IPS-NIHi7 (cell line): ENCODE measurements at regions not wholly inside any gene's neighbourhood (a gene's known extent, or its start where the extent isn't known, plus 50 kb on each side); places are given as distances from the start of the nearest gene placed in this dataset.

Source experiments
- DNase-seq: peaks from one replicate; pipeline ENCODE4 v3.0.0; 2012; ENCODE audit warnings: mixed read lengths; ENCODE audit errors: extremely low spot score

DNA sequence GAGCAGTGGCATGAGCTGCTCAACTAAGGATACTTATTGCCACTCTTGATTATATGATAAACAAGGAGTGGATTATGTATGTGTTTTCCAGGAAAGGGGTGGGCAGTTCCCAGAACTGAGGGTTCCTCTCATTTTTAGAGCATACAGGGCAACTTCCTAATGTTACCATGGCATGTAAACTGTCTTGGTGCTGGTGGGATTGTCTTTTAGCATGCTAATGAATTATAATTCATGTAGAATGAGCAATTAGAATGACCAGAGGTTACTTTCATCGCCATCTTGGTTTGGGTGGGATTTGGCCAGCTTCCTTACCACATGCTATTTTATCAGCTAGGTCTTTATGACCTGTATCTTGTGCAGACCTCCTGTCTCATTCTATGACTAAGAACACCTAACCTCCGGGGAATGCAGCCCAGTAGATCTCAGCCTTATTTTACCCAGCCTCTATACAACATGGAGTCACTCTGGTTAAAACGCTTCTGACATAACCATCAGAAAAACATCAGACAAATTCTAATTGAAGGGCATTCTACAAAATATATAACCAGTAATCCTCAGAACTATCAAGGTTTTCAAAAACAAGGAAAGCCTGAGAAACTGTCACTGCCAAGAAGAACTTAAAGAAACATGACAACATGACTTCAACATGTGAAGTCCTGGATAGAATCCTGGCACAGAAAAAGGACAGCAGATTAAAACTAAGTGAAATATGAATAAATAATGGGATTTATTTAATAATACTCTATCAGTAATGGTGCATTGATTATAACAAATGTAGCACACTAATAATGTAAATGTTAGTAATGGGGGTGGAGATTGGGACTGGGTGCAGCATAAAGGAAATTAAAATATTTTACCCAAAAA, 365.0 kb downstream of the SEMA3D start:
- no peak for DNase-seq

DNA sequence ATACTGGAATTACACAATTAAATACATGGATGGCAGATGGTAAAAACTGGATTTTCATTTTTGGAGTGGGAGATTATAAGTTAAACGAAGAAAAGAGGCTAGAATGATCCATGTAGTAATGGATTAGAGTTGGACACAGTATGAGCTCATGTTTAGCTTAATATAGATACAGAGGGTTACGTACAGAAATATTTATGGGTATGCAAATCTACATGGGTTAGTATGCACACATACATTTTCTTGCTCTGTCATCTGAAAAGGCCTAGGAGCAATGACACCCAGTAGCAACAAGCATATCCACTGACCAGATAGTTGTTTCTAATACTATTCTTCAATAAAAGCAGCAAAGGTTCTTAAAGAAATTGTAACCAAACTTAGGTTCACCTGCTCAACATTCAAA, 366.4 kb downstream of the SEMA3D start:
- DNase-seq = no peak

DNA sequence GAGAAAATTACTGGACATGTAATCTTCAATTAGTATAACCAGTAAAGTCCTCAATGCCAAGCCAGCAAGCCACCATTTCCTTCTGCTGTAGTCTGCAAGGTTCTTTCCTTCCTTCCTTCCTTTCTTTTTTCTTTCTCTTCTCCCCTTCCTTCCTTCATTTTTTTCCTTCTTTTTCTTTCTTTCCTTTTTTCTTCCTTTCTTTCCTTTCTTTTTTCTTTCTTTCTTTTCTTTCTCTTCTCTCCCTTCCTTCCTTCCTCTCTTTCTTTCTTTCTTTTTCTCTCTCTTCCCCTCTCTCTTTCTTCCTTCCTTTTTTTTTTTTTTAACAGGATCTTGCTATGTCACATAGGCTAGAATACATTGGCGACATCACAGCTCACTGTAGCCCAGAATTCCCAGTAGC, 369.8 kb downstream of the SEMA3D start:
- DNase-seq = no peak

DNA sequence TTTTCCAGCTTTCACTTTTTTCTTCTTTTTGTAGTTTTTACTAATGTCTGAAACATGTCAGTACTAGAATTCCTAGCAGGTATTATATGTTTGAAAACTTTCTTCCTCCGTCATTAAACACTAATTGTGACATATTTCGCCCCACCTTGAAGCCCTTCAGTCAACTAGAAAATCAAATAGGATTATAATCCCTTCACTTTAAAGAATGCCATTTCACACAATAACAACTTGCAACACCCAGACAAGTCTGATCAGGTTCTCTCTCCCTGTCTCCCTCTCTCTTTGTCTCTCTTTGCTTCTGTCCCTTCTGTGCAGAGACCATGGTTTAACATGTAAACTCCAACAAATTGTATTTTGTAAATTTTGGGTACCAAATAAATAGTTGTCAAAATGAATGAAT, 373.5 kb downstream of the SEMA3D start:
- DNase-seq = no peak

DNA sequence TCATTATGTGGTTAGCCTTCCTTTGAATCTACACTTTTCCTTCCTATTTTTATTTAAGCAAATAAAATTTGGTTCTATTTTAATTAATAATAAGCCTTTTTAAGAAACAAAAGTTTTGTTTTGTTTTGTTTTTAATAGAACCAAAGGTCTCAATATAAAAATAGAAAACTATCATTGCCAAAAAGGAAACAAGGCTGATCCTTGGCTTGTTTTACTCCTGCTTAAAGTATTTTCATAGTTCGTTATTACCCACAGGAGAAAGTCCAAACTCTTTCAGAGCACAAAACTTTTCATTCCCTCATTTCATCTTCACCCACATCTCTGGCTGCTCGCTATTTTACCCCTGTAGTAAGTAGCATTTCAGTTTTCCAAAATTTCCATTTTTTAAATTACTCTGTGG, 374.8 kb downstream of the SEMA3D start:
- DNase-seq = no peak

DNA sequence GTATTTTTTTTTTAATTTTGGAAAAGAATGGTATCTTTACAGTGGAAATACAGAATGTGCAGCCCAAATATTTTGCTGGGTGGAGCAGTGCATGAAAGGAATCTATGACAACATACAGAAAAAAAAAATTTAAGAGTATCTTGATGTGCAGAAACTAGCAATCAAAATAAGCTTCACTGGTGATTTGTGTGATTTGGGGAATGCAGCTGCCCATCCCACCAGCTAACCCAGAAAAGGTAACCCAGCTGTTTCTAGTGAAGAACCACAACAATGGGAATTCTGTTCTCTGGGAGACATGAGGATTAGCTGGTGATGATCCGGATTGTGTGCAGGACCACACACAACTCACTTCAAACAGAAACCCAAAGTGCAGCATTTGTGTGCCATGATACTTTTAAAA, 375.5 kb downstream of the SEMA3D start:
- no peak for DNase-seq

DNA sequence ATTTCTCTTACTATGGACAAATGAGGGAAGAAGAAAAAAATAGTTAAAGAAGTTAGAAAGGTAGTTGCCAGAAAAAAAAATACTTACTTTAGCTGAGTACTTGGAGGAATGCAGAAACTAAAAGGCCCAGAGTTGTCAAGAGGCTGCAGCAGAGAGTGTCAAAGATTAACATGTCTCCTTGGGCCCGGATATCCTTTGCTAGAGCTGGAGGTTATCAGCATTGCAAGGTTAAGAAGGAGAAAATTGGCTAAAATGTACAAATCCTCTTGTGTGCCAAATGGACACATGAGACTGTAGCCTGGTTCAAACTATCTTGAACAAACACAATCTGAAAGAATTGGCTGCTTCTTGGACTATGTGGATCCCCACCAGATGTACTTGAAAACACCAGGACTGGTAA, 377.0 kb downstream of the SEMA3D start:
- no peak for DNase-seq

DNA sequence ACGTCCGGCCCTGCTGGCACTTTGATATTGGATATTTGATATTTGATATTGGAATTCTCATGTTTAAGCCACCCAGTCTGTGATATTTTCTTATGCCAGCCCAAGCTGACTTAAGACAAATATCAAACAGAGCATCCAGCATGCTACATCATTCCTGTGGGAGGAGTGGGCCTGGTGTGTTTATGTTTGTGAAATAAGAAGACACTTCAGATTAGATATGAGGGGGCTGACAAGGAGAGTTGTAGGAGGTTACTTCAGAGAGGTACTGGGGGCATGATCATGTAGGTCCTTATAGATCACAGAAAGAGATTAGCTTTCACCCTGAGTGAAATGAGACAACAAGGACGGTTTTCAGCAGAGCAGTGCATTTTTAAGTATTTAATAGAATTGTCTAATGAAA, 382.9 kb downstream of the SEMA3D start:
- DNase-seq = no peak

DNA sequence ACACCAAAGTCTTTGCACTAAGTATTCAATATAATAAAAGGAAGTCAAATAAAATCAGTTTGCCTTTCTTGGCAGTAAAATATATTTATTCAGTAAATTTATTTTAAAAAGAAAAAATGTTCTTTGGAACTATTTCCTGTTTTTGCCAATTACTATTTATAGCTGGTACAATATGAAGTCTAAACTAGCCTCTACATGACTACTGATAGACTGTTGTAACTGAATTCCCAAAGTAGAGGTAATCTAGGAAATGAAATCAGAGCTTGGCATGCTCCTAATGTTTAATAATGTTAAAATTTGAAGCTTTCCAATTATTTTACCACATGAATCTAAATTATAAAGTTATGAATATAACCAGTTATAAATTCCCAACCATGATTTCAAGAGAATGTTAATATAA, 385.5 kb downstream of the SEMA3D start:
- DNase-seq = no peak

DNA sequence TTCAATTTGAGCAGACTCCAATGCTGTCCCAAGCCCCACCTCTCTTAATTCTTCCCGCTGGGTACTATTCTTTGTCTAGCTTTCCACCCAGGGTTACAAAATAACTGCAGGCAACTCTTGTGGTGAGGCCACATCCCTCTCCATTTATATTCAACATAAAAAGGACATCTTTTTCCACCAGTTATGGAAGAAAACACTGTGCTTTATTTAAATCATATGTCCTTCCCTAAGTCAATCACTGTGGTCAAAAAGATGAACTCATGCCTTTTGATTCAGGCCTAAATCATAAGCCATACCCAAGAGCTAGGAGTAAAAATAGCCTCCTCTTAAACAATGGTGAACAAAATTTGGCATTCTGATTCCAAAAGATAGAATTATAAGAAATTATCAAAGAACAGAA, 386.0 kb downstream of the SEMA3D start:
- DNase-seq = no peak

DNA sequence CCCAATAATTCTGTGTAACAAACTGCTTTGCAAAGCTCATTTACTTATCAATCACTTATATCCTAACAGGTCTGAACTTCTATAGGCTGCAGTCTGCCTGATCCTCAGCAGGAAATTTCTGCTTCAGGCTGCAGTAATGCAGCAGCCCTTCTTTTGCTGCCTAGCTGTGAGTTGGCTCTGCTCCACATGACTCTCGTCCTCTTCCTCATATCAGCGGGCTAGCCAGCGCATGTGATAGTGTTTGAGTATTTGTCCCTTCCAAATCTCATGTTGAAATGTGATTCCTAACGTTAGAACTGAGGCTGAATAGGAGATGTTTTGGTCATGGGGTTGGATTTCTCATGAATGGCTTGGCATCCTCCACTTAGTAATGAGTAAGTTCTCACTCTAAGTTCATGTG, 387.8 kb downstream of the SEMA3D start:
- DNase-seq = no peak

DNA sequence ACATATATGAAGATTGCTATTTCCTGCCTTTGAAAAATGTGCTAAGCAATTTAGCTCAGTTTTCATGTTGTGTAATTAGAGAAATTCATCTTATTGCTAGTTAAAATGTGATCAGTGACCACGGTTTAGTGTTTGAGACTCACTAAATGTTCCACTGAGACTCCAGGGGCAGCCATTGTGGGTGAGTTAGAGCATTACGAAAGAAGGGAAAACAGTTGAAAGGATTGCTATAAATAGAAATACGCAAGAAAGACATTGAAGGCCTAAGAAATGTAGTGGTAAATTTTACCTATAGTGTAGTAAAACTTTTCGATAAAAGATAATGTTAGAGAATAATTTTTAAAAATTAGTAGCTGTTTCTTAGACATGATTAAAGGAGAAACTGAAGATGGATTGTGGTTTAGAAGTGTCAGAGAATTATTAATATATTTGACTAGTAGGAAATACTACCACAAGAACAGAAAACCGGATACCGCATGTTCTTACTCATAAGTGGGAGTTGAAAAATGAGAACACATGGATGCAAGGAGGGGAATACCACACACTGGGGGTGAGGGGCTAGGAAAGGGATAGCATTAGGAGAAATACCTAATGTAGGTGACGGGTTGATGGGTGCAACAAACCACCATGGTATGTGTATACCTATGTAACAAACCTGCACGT, 394.5 kb downstream of the SEMA3D start:
- DNase-seq = no peak

DNA sequence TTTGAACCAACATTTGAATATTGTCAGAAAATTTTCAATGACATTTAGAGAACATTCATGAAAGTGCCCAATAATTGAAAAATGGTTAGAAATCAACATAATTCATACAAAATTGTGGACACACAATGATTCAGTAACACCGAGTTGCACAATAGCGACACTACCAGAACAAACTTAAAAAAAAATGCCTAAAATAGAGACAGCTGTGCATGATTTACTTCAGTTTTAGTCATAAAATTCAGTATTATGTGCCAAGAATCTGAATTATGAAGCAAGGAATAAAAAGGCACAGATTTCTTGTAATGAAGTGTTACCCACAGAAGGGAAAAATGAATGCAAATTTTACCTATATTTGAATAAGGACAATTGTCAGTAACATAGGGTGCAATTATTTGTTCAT, 396.0 kb downstream of the SEMA3D start:
- no peak for DNase-seq

DNA sequence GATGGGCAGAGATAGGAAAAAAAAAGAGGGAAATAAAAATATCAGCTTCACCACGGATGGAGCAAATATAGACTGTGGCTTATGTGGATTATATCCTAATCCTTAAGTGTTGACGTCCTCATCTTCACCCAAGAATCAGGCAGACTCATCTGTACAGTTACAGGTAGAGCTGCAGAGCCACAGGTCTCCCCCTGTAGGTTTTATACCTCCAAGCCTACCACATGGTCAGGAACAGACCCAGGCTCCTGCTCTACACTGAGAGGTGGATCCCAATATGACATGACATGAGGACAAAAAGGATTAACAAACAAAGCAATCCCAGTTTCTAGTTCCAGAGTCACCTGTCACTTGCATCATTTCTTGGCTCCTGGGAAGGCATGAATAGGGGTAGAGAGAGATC, 400.8 kb downstream of the SEMA3D start:
- no peak for DNase-seq

DNA sequence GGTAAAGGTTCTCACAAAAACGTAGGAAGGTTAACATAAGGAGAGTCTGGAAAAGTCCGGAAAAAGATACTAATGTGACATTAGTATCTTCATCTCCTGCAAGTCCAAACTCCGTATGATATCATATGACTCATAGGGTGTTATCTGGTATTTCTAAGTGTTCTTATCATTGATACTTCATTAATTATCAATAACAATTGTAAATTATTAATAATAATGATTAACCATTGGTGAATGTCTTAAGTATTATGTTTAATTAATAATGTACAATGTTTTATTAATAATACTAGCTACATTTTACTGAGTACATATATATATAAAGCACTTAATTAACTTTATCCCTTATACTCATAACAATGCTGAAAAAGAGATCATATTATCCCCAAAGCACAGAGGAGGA, 402.4 kb downstream of the SEMA3D start:
- DNase-seq = no peak

DNA sequence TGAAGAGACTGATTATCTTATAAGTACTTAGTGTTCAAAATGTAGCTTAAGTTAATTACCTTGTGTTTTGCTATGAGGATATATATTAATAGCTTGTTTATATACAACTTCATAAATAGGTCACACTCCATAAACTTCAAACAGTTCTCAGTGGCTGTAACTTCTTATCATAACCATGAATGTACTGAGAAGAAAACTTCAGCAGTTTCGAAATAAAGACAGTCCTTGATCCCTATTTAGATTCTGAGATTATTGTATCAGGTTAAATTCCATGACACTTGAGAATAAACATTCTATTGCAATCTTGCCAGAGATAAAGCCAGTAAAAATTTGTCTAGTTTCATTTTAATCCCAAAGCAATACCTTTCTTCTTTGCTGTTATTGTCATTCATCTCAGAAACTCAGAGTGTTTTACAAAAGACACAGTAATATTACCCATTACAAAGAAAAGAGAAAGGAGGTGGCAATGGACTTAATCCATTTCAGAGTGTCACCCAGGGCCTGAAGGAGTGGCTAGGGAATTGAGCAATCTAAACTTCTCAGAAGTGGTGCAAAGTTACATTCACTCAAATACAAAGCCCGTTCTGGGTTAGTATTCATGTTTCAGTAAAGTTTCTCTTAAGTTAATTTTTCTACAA, 403.6 kb downstream of the SEMA3D start:
- DNase-seq = no peak

DNA sequence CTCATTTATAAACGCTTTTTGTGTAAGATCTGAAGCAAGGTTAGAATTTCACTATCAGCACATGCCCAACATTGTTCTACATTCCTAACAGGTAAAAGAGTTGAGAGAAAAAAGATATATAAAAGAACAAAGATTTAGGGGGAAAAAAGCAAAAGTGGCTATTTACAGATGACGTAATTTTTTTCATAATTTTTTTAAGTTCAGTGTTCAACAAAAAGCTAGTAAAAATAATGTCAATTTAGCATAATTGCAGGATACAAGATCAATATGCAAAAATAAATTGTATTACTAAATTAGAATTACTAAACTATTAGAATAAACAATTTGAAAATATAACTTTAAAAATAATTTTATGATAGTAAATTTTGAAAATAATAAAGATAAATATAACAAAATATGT, 405.0 kb downstream of the SEMA3D start:
- no peak for DNase-seq

DNA sequence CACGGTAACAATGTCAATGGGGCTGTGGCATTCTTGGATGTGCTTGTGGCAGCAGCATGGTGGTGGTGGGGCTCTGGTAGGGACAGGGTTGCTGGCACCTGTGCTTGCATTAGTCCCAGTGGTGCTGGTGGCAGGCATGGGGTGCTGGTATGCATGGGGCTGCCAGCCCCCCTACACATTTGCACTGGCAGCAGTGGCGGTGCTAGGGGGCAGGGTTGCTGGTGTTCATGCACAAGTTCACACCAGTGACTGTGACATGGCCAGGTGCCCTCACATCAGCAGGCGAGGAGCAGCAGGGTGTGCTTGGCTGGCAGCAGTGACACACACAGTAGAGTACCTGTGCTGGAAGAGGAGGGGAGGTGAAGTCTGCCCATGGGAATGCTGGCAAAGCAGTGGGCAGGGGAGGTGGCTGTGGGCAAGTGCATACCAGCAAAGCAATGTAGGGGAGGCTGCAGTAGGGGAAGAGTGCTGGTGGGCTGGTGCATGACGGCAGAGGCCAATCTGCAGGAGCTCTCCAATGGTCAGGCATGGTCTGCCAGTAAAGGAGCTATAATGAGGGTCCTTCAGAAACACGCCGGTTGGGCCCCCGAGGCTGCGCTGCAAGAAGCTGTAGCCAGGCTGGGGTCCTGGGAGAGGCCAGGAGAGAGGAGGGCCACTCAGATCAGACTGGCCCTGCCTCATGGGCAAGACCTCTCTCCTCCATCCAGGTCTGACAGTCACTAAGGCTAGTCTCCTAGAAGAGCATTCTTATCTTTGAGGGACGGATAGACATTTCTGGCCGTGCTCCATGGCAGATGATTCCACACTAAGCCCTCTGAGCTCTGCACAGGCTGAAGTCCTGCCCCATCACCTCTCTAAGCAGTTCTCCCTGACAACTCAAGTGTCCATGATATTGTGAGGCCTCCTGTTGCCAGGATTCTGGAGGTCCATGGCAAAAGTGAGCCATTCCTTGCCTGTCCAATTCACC, 406.4 kb downstream of the SEMA3D start:
- no peak for DNase-seq

DNA sequence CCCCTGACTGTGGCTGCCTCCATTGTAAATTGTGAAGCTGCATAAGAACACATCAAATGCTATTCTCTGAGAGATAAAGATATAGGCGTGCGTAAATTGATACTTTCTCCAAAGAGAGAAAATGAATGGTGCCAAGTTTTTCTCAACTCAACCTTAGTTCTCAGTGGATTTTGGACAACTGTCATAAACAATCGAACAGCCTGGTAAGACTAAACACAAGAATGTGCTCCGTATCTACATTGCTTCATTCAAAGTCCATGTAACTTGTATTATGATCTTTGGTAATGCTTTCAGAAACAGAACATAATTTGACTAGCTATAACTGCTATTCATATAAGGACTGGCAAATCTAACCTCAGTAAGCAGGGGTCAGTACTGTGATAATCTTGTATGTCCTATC, 429.1 kb downstream of the SEMA3D start:
- DNase-seq = no peak

DNA sequence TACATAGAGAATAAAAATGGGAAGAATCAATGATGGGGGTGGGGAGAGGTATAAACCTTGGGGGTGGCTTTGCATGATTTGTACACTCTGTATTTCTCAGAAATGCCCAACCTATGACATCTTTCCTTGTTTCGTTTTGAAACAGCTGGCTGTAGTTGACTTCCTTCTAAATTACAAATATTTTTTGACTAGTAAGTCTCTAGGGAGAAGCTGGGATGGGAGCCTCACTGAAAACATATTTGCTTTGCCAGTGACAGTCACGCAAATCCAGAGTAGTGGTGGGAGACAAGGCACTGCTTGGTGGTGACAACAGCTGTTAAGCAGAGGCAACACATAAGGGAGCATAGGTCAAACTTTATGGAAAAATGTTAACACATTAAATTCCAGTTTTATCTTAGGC, 440.5 kb downstream of the SEMA3D start:
- no peak for DNase-seq

DNA sequence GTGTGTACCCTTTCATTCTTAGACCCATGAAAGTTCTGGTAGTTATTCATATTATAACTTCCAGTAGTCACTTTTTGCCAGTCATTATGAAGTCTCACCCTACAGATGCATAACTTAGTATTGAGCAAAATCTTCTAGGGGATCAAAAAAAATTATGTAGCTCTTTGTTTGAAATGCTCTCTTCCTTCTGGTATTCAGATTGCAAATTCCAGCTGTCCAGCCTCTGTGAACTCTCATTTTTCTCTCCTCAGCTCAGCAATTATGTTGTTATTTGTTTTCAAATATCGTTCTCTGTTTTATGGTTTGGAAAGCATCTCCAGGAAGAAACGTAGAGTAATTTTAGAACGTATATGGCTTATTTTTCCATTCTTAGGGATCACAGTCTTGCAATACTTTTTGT, 442.5 kb downstream of the SEMA3D start:
- DNase-seq = no peak

DNA sequence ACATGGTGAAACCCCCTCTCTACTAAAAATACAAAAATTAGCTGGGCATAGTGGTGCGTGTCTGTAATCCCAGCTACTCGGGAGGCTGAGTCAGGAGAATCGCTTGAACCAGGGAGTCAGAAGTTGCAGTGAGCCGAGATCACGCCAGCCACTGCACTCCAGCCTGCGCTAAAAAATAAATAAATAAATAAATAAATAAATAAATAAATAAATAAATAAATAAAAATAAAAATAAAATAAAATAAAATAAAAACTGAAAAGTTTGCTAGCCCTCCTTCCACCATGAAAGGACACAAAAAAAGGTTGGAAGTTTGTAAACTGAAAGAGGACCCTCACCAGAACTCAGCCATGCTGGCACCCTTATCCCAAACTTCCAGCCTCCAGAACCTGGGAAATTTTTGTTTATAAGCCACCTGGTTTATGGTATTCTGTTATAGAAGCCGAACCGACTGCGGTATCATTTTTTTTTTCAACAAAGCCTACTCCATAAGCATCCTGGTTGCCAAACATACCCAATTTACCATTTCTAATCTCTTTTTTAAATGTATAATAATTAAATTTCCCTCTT, 448.2 kb downstream of the SEMA3D start:
- no peak for DNase-seq
